ENCODE measurements at regions not wholly inside any gene's neighbourhood (a gene's known extent, or its start where the extent isn't known, plus 50 kb on each side); places are given as distances from the start of the nearest gene placed in this dataset.

DNA sequence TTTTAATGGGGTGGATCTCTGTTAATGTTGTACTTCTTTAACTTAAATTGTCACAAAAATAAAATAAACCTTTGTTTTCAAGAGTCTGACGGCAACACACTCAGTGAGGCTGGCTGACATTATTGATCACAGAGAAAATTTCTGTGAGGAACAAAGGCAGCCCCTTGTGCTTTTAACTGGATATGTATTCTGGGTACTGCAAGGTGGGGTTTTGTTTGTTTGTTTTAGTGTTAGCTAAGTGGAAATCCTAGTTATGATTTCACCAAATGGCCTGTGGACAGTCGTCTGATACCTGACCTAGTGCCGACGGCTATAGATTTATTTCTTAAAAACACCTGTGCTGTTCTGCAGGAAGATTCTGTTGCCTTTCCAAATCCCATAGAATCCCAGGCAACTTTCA lies 1329.5 kb upstream of the ZEB2 start:
- H3K4me3 ChIP-seq (replicated peaks in 1 of 2; ENCODE audit: low read depth in 1 of 2, low read length in 2 of 2) = no peak overlapping the region
- no peaks in the 10 kb centered on the region for H3K27me3 ChIP-seq (ENCODE audit: insufficient read depth, low read length)
- ChIA-PET CTCF (interaction anchor here (0.6 kb wide), 1 partner anchor 391 kb away, joined by 3 read pairs; no protein-coding TSS in a partner anchor), RAD21 (ENCODE audit: low non-redundant PET in 1 of 2, low total read pairs in 2 of 2, uncharacterized antibody in 2 of 2, unreplicated experiment in 2 of 2) (no interaction called here), POLR2A (no interaction called here)
- H2AFZ ChIP-seq (ENCODE audit: low read depth, low read length, poor library complexity, severe bottlenecking) = no peak overlapping the region
- TF ChIP-seq, protein P1, sequence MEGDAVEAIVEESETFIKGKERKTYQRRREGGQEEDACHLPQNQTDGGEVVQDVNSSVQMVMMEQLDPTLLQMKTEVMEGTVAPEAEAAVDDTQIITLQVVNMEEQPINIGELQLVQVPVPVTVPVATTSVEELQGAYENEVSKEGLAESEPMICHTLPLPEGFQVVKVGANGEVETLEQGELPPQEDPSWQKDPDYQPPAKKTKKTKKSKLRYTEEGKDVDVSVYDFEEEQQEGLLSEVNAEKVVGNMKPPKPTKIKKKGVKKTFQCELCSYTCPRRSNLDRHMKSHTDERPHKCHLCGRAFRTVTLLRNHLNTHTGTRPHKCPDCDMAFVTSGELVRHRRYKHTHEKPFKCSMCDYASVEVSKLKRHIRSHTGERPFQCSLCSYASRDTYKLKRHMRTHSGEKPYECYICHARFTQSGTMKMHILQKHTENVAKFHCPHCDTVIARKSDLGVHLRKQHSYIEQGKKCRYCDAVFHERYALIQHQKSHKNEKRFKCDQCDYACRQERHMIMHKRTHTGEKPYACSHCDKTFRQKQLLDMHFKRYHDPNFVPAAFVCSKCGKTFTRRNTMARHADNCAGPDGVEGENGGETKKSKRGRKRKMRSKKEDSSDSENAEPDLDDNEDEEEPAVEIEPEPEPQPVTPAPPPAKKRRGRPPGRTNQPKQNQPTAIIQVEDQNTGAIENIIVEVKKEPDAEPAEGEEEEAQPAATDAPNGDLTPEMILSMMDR (IDR thresholded peaks at IDR 0.05 in 2 of 3, conservative IDR thresholded peaks at IDR 0.05 in 1 of 3; ENCODE audit: borderline replicate concordance in 1 of 3, insufficient read depth in 1 of 3, low read depth in 2 of 3, low read length in 2 of 3) = no peak
- TF ChIP-seq JUND (IDR thresholded peaks at IDR 0.05) (no peak), RAD21 (IDR thresholded peaks at IDR 0.05; ENCODE audit: low read depth) (no peak), EZH2 (IDR thresholded peaks at IDR 0.05) (no peak), POLR2A (IDR thresholded peaks at IDR 0.05; ENCODE audit: borderline replicate concordance, extremely low read depth, insufficient read depth, insufficient read length) (no peak), SP1 (IDR thresholded peaks at IDR 0.05; ENCODE audit: low read depth) (no peak), CBX3 (IDR thresholded peaks at IDR 0.05; ENCODE audit: low read depth) (no peak), EGR1 (IDR thresholded peaks at IDR 0.05; ENCODE audit: low read depth) (no peak), ZNF274 (IDR thresholded peaks at IDR 0.05; ENCODE audit: low read depth, low read length) (no peak), POLR2AphosphoS5 (IDR thresholded peaks at IDR 0.05; ENCODE audit: low read depth, low read length) (no peak), EZH2phosphoT487 (IDR thresholded peaks at IDR 0.05; ENCODE audit: borderline replicate concordance) (no peak), SIN3A (IDR thresholded peaks at IDR 0.05; ENCODE audit: low read depth) (no peak)
- TF ChIP-seq, protein P2, sequence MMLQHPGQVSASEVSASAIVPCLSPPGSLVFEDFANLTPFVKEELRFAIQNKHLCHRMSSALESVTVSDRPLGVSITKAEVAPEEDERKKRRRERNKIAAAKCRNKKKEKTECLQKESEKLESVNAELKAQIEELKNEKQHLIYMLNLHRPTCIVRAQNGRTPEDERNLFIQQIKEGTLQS (IDR thresholded peaks at IDR 0.05) = no peak
- BruUV-seq (replicated peaks) = no TSS peak
- no peak overlapping the region for H3K27ac ChIP-seq (ENCODE audit: low read depth, low read length)
- ATAC-seq = no peak
- H3K4me2 ChIP-seq (ENCODE audit: low read length) = no peak overlapping the region
- no peaks in the 10 kb centered on the region for H3K36me3 ChIP-seq (ENCODE audit: control insufficient read depth in 1 of 2, insufficient read depth in 2 of 2, low read length in 2 of 2)
- no peaks in the 10 kb centered on the region for H3K9me3 ChIP-seq (ENCODE audit: control insufficient read depth in 1 of 2, insufficient read depth in 1 of 2, low read depth in 1 of 2, low read length in 2 of 2)
- H3K9ac ChIP-seq (ENCODE audit: low read length) = no peak overlapping the region
- H3K79me2 ChIP-seq (ENCODE audit: insufficient read depth, low read length) = no peaks in the 10 kb centered on the region
- intact Hi-C loops (cut with micrococcal nuclease) = no loop called here
- no peaks in the 10 kb centered on the region for H3K9me2 ChIP-seq (ENCODE audit: insufficient read depth)
- H4K20me1 ChIP-seq (ENCODE audit: insufficient read depth) = no peaks in the 10 kb centered on the region
- DNase-seq (ENCODE audit: low read depth, low spot score) = no peak
- H3K4me1 ChIP-seq (ENCODE audit: control insufficient read depth in 1 of 2, insufficient read depth in 2 of 2, low read length in 2 of 2) = no peaks in the 10 kb centered on the region
